ENCODE measurements at regions not wholly inside any gene's neighbourhood (a gene's known extent, or its start where the extent isn't known, plus 50 kb on each side); places are given as distances from the start of the nearest gene placed in this dataset.
A peak's percentile ranks its signal among the peaks of the same experiment; 100 is the strongest.
"Not testable (repeated sequence)": the region's sequence is repeated elsewhere in the genome, so short reads cannot be mapped to it uniquely, and the experiment has no call there.

- DNase-seq = not testable (repeated sequence)
Measured at GRCh38 chr10:84650628-84651027, 322.2 kb downstream of the CCSER2 start.

GRCh38 chr10:84654671-84655070, 326.3 kb downstream of the CCSER2 start:
- no peak for DNase-seq

- DNase-seq = no peak
Measured at GRCh38 chr10:84659027-84659426, 330.6 kb downstream of the CCSER2 start.

- no peak for DNase-seq
Measured at GRCh38 chr10:84659497-84660439, 331.4 kb downstream of the CCSER2 start.

- DNase-seq = no peak
Measured at GRCh38 chr10:84660450-84661159, 332.2 kb downstream of the CCSER2 start.

GRCh38 chr10:84665211-84665610, 336.8 kb downstream of the CCSER2 start:
- DNase-seq = no peak

- no peak for DNase-seq
Measured at GRCh38 chr10:84665883-84666463, 337.6 kb downstream of the CCSER2 start.

GRCh38 chr10:84668186-84668763, 339.9 kb downstream of the CCSER2 start:
- peak; percentile 85 for DNase-seq

- no peak for DNase-seq
Measured at GRCh38 chr10:84675060-84675459, 346.7 kb downstream of the CCSER2 start.

- DNase-seq = no peak
Measured at GRCh38 chr10:84676536-84676935, 348.1 kb downstream of the CCSER2 start.

- no peak for DNase-seq
Measured at GRCh38 chr10:84681781-84682180, 353.4 kb downstream of the CCSER2 start.

- no peak for DNase-seq
Measured at GRCh38 chr10:84683550-84683949, 355.2 kb downstream of the CCSER2 start.

GRCh38 chr10:84683980-84684740, 355.8 kb downstream of the CCSER2 start:
- DNase-seq = no peak

- DNase-seq = no peak
Measured at GRCh38 chr10:84685047-84685660, 356.8 kb downstream of the CCSER2 start.

- no peak for DNase-seq
Measured at GRCh38 chr10:84693006-84693405, 364.6 kb downstream of the CCSER2 start.

GRCh38 chr10:84695902-84696301, 367.5 kb downstream of the CCSER2 start:
- no peak for DNase-seq

- no peak for DNase-seq
Measured at GRCh38 chr10:84696610-84697009, 368.2 kb downstream of the CCSER2 start.

GRCh38 chr10:84698989-84699388, 370.6 kb downstream of the CCSER2 start:
- DNase-seq = no peak

GRCh38 chr10:84700668-84701369, 372.4 kb downstream of the CCSER2 start:
- DNase-seq = no peak

- no peak for DNase-seq
Measured at GRCh38 chr10:84701370-84701720, 373.0 kb downstream of the CCSER2 start.

GRCh38 chr10:84704101-84704500, 375.7 kb downstream of the CCSER2 start:
- DNase-seq = no peak

- DNase-seq = no peak
Measured at GRCh38 chr10:84706431-84706830, 378.0 kb downstream of the CCSER2 start.

All from NCI-H2227 treated with DMSO at 0.1 percent for 48 hours (cell line).